ENCODE measurements at regions not wholly inside any gene's neighbourhood (a gene's known extent, or its start where the extent isn't known, plus 50 kb on each side); places are given as distances from the start of the nearest gene placed in this dataset.

GRCh38 chr10:93189944-93190343, 116.3 kb downstream of the CYP26A1 start:
- Histone ChIP-seq H3K27me3 (ENCODE audit: control insufficient read depth, insufficient read depth, low read length) (peaks cover 23% of the 10 kb centered on the region), H4K20me1 (ENCODE audit: insufficient read depth, low read length) (no peaks in the 10 kb centered on the region), H3K56ac (ENCODE audit: extremely low read depth, insufficient read depth, low read length) (no peak overlapping the region), H2BK15ac (ENCODE audit: low read depth, low read length) (no peak overlapping the region), H3K36me3 (ENCODE audit: control insufficient read depth, insufficient read depth, low read length) (no peaks in the 10 kb centered on the region), H2AK5ac (ENCODE audit: low read depth, low read length) (no peak overlapping the region), H4K5ac (ENCODE audit: low read depth, low read length) (no peak overlapping the region), H2BK20ac (ENCODE audit: low read depth, low read length) (no peak overlapping the region), H3K9ac (ENCODE audit: low read depth, low read length) (no peak overlapping the region), H3K4me3 (ENCODE audit: insufficient read depth, low read depth, low read length) (no peak overlapping the region), H2AFZ (replicated peaks; ENCODE audit: low read length, poor library complexity) (no peak overlapping the region), H3K23ac (ENCODE audit: low read depth, low read length) (no peak overlapping the region), H4K8ac (ENCODE audit: low read depth in 2 of 2, low read length in 2 of 2) (no peak overlapping the region), H3K27ac (ENCODE audit: insufficient read depth, low read length) (no peak overlapping the region), H2BK120ac (ENCODE audit: low read depth, low read length) (no peak overlapping the region), H2BK5ac (ENCODE audit: low read depth, low read length, poor library complexity, severe bottlenecking) (no peak overlapping the region), H3K4me2 (ENCODE audit: low read depth, low read length) (no peak overlapping the region), H3K9me1 (ENCODE audit: insufficient read depth, low read length) (no peaks in the 10 kb centered on the region), H3K14ac (replicated peaks; ENCODE audit: low read depth, low read length) (no peak overlapping the region), H3K79me1 (ENCODE audit: low read depth in 1 of 2, low read length in 2 of 2) (no peaks in the 10 kb centered on the region), H3K18ac (ENCODE audit: low read depth, low read length) (no peak overlapping the region), H3K4me1 (ENCODE audit: control insufficient read depth, insufficient read depth, low read length) (no peaks in the 10 kb centered on the region), H2AK9ac (replicated peaks; ENCODE audit: low read depth, low read length, poor library complexity) (no peak overlapping the region), H3K4ac (ENCODE audit: low read depth, low read length) (no peak overlapping the region), H3K9me3 (ENCODE audit: control insufficient read depth, insufficient read depth, low read length) (no peaks in the 10 kb centered on the region), H4K91ac (ENCODE audit: insufficient read depth, low read depth, low read length) (no peak overlapping the region)
- CTCF ChIA-PET = no interaction called here
- in situ Hi-C loops (cut with MboI; ENCODE audit: low sequenced_read_pairs) = no loop called here
- WGBS, 2 experiments (ENCODE audit: extremely low coverage in 2 of 2, insufficient read length in 1 of 2) = no CpG with 5 or more reads among the region's 3 CpGs
- BruUV-seq (replicated peaks) = no TSS peak
- no peak for TF ChIP-seq FOS (IDR thresholded peaks at IDR 0.05; ENCODE audit: low read depth, low read length)
- no peak for TF ChIP-seq RCOR1 (IDR thresholded peaks at IDR 0.05; ENCODE audit: insufficient replicate concordance, low read length)
- no peak for TF ChIP-seq CEBPB (IDR thresholded peaks at IDR 0.05; ENCODE audit: low read depth, low read length)
- no peak for TF ChIP-seq USF2 (IDR thresholded peaks at IDR 0.05; ENCODE audit: low read depth, low read length)
- TF ChIP-seq ELK1 (IDR thresholded peaks at IDR 0.05; ENCODE audit: borderline replicate concordance, low read depth, low read length) = no peak
- no peak for TF ChIP-seq NFE2L2 (IDR thresholded peaks at IDR 0.05; ENCODE audit: low read depth, low read length)
- no peak for TF ChIP-seq SMC3 (IDR thresholded peaks at IDR 0.05; ENCODE audit: low read depth, low read length)
- no peak for TF ChIP-seq MXI1 (IDR thresholded peaks at IDR 0.05; ENCODE audit: borderline replicate concordance, low read depth, low read length)
- TF ChIP-seq MAFK (IDR thresholded peaks at IDR 0.05; ENCODE audit: low read depth, low read length) = no peak
- TF ChIP-seq RAD21 (IDR thresholded peaks at IDR 0.05; ENCODE audit: low read length) = no peak
- no peak for TF ChIP-seq RFX5 (IDR thresholded peaks at IDR 0.05; ENCODE audit: low read depth, low read length)
- TF ChIP-seq MAZ (IDR thresholded peaks at IDR 0.05; ENCODE audit: borderline replicate concordance, low read depth, low read length) = no peak
- TF ChIP-seq CTCF (conservative IDR thresholded peaks at IDR 0.05; ENCODE audit: low read depth, low read length) = no peak
- no peak for TF ChIP-seq CHD1 (IDR thresholded peaks at IDR 0.05; ENCODE audit: low read depth, low read length)
- intact Hi-C loops (cut with micrococcal nuclease) = no loop called here
- dilution Hi-C loops (cut with HindIII; ENCODE audit: low sequenced_read_pairs, unreplicated experiment) = no loop called here
- POLR2A ChIA-PET (ENCODE audit: unreplicated experiment) = no interaction called here
- DNase-seq (no peak), ATAC-seq (ENCODE audit: low read depth) (no peak)

Data from IMR-90 (cell line).